Common myeloid progenitor, CD34-positive (primary cell): ENCODE measurements at regions not wholly inside any gene's neighbourhood (a gene's known extent, or its start where the extent isn't known, plus 50 kb on each side); places are given as distances from the start of the nearest gene placed in this dataset.

Experiments
- CTCF ChIA-PET: fragments of 350-600 bp; sonication (Branson Sonifier 250); formaldehyde crosslinking; loops from one replicate; lab custom pipeline; 2021; ENCODE audit warnings: antibody characterized with exemption; lab: Charles Lee
- POLR2A ChIA-PET: fragments of 350-600 bp; sonication (Branson Sonifier 250); formaldehyde crosslinking; loops from one replicate; lab custom pipeline; 2021; ENCODE audit warnings: antibody characterized with exemption; lab: Charles Lee
- DNase-seq, 3 donors: peaks; one replicate each; pipeline versions ENCODE4 v3.0.0 to v3.0.0-alpha.2; 2013
- H3K27ac ChIP-seq, 2 experiments: 1 replicate in 1 of 2; 2 replicates in 1 of 2; pipeline ENCODE4 v1.7.0; 2013; ENCODE audit warnings: inconsistent platforms in 2 of 2, low read length in 2 of 2, mild to moderate bottlenecking in 2 of 2, low read depth in 1 of 2, moderate library complexity in 1 of 2; ENCODE audit not compliant: severe bottlenecking in 2 of 2, insufficient read depth in 1 of 2, poor library complexity in 1 of 2
- H3K27me3 ChIP-seq, 5 experiments: replicated peaks in 2 of 5; 1 replicate in 3 of 5; 2 replicates in 2 of 5; pipeline versions ENCODE4 v1.6.1 to v1.7.0; 2013; ENCODE audit warnings: low read length in 4 of 5, mild to moderate bottlenecking in 2 of 5, moderate library complexity in 2 of 5, inconsistent platforms in 1 of 5; ENCODE audit not compliant: insufficient read depth in 5 of 5, control insufficient read depth in 4 of 5
- H3K36me3 ChIP-seq, 4 experiments: 1 replicate in 2 of 4; 2 replicates in 2 of 4; pipeline versions ENCODE4 v1.6.1 to v1.7.0; 2013; ENCODE audit warnings: low read length in 3 of 4, control low read depth in 1 of 4, mild to moderate bottlenecking in 1 of 4; ENCODE audit not compliant: control insufficient read depth in 4 of 4, insufficient read depth in 4 of 4
- H3K4me1 ChIP-seq, 4 experiments: 1 replicate in 3 of 4; 2 replicates in 1 of 4; pipeline versions ENCODE4 v1.6.1 to v1.7.1; 2013; ENCODE audit warnings: low read length in 3 of 4, mild to moderate bottlenecking in 3 of 4, control low read depth in 1 of 4, inconsistent platforms in 1 of 4, moderate library complexity in 1 of 4; ENCODE audit not compliant: control insufficient read depth in 4 of 4, insufficient read depth in 4 of 4; ENCODE audit errors: control extremely low read depth in 1 of 4
- H3K4me3 ChIP-seq, 7 experiments: 1 replicate in 4 of 7; 2 replicates in 3 of 7; pipeline versions ENCODE4 v1.5.1 to v1.7.0; 2013; ENCODE audit warnings: mild to moderate bottlenecking in 7 of 7, low read length in 6 of 7, moderate library complexity in 6 of 7, inconsistent platforms in 2 of 7, low read depth in 2 of 7, control low read depth in 1 of 7; ENCODE audit not compliant: insufficient read depth in 4 of 7, control insufficient read depth in 1 of 7; ENCODE audit errors: extremely low read depth in 1 of 7
- H3K9me3 ChIP-seq, 5 experiments: 1 replicate in 4 of 5; 2 replicates in 1 of 5; pipeline versions ENCODE4 v1.6.1 to v1.7.1; 2013; ENCODE audit warnings: low read length in 4 of 5, mild to moderate bottlenecking in 2 of 5, inconsistent platforms in 1 of 5, low read depth in 1 of 5, moderate library complexity in 1 of 5; ENCODE audit not compliant: control insufficient read depth in 4 of 5, insufficient read depth in 2 of 5; ENCODE audit errors: control extremely low read depth in 1 of 5
- WGBS: methylation state at CpG from one replicate; pipeline ENCODE4 v1.1.5; 2013; ENCODE audit not compliant: insufficient coverage; 5-methylcytosine and 5-hydroxymethylcytosine counted together

DNA sequence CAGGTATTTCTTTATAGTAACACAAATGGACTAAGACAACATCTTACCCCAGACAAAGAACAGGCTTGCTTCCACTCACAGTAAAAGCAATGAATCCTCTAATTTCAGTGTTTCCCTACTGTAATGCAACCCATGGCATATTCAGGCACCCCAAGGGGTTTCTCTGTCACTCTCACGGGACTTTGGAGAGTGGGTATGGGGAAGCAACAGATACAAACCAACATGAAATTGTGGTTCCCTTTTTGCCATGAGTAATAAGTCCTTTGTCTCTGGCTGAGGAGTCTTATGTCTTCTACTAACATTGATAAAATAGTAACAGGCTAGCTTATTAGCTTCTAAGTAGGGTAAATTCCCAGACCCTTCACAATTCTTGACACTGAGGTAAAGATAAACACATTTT, 51.4 kb upstream of the AOAH start:
- CTCF ChIA-PET: interaction anchor here (1.9 to 2.1 kb wide), 2 partner anchors 12 to 17 kb away, joined by 4 to 6 read pairs; no protein-coding TSS in a partner anchor
- DNase-seq: peak; percentile 35 to 86 (median 81)
- Histone ChIP-seq H3K4me1 (peaks cover 15 to 34% (median 27%) of the 10 kb centered on the region in 4 experiments), H3K9me3 (no peaks in the 10 kb centered on the region), H3K27ac (no peak overlapping the region), H3K4me3 (no peak overlapping the region), H3K36me3 (no peaks in the 10 kb centered on the region), H3K27me3 (no peaks in the 10 kb centered on the region)
- POLR2A ChIA-PET: interaction anchor here (1.4 kb wide), 1 partner anchor 10 kb away, joined by 3 read pairs; no protein-coding TSS in a partner anchor
- WGBS: no CpG with 5 or more reads among the region's 1 CpG

- H3K4me1 ChIP-seq: peaks cover 15 to 34% (median 27%) of the 10 kb centered on the region in 4 experiments
- CTCF ChIA-PET: interaction anchor here (0.5 to 2.1 kb wide), 3 partner anchors 13 to 214 kb away, joined by 3 to 6 read pairs (median 4); no protein-coding TSS in a partner anchor
These were observed 50.8 kb upstream of the AOAH start for GRCh38 chr7:36775061-36775620.

More at GRCh38 chr7:36775061-36775620, 50.8 kb upstream of the AOAH start:
- WGBS: 100% methylated on average over 1 of the region's 1 CpG
- no peaks in the 10 kb centered on the region for H3K36me3 ChIP-seq
- H3K4me3 ChIP-seq: no peak overlapping the region
- POLR2A ChIA-PET: interaction anchor here (1.4 kb wide), 1 partner anchor 11 kb away, joined by 3 read pairs; no protein-coding TSS in a partner anchor
- peak in 2 of 3 donors; percentile 38 to 49 for DNase-seq
- no peaks in the 10 kb centered on the region for H3K27me3 ChIP-seq
- no peaks in the 10 kb centered on the region for H3K9me3 ChIP-seq
- no peak overlapping the region for H3K27ac ChIP-seq
